Trophoblast cell (in vitro differentiated cells and primary cell): ENCODE measurements at regions not wholly inside any gene's neighbourhood (a gene's known extent, or its start where the extent isn't known, plus 50 kb on each side); places are given as distances from the start of the nearest gene placed in this dataset.
A peak's percentile ranks its signal among the peaks of the same experiment; 100 is the strongest.
"Not testable (repeated sequence)": the region's sequence is repeated elsewhere in the genome, so short reads cannot be mapped to it uniquely, and the experiment has no call there.

Experiments
- DNase-seq, 2 donors: peaks; one replicate each; pipeline ENCODE4 v3.0.0-alpha.2; 2016
- H2AFZ ChIP-seq: 2 replicates; pipeline ENCODE4 v1.6.1; 2013; ENCODE audit warnings: low read length, moderate library complexity, mild to moderate bottlenecking; ENCODE audit not compliant: insufficient read depth, poor library complexity
- H2AK5ac ChIP-seq: 2 replicates; pipeline ENCODE4 v1.6.1; 2013; ENCODE audit warnings: mild to moderate bottlenecking, low read length
- H2BK120ac ChIP-seq: 2 replicates; pipeline ENCODE4 v1.6.1; 2013; ENCODE audit warnings: low read length, mild to moderate bottlenecking, moderate library complexity; ENCODE audit not compliant: insufficient read depth, poor library complexity
- H2BK12ac ChIP-seq: 2 replicates; pipeline ENCODE4 v1.6.1; 2013; ENCODE audit warnings: mild to moderate bottlenecking, low read length, moderate library complexity
- H2BK5ac ChIP-seq: 2 replicates; pipeline ENCODE4 v1.6.1; 2013; ENCODE audit warnings: low read length, low read depth, moderate library complexity, mild to moderate bottlenecking; ENCODE audit not compliant: poor library complexity
- H3K14ac ChIP-seq: 2 replicates; pipeline ENCODE4 v1.6.1; 2013; ENCODE audit warnings: mild to moderate bottlenecking, low read length
- H3K18ac ChIP-seq: 2 replicates; pipeline ENCODE4 v1.6.1; 2013; ENCODE audit warnings: mild to moderate bottlenecking, low read length
- H3K23ac ChIP-seq: 2 replicates; pipeline ENCODE4 v1.6.1; 2013; ENCODE audit warnings: low read length
- H3K27ac ChIP-seq: 2 replicates; pipeline ENCODE4 v1.5.1; 2013; ENCODE audit warnings: low read depth, mild to moderate bottlenecking, inconsistent platforms, low read length, moderate library complexity
- H3K27me3 ChIP-seq: 2 replicates; pipeline ENCODE4 v1.6.1; 2013; ENCODE audit warnings: inconsistent platforms, mild to moderate bottlenecking, low read length, moderate library complexity; ENCODE audit not compliant: insufficient read depth
- H3K36me3 ChIP-seq, 2 experiments: 1 replicate in 1 of 2; 2 replicates in 1 of 2; pipeline ENCODE4 v1.6.1; 2013; ENCODE audit warnings: low read length in 2 of 2, mild to moderate bottlenecking in 2 of 2, moderate library complexity in 1 of 2; ENCODE audit not compliant: insufficient read depth in 2 of 2, control insufficient read depth in 1 of 2
- H3K4ac ChIP-seq: 2 replicates; pipeline ENCODE4 v1.6.1; 2013; ENCODE audit warnings: low read depth, mild to moderate bottlenecking, low read length, moderate library complexity
- H3K4me1 ChIP-seq, 2 experiments: 1 replicate in 1 of 2; 2 replicates in 1 of 2; pipeline ENCODE4 v1.6.1; 2013; ENCODE audit warnings: low read length in 2 of 2, mild to moderate bottlenecking in 2 of 2, moderate library complexity in 1 of 2; ENCODE audit not compliant: insufficient read depth in 2 of 2, control insufficient read depth in 1 of 2
- H3K4me2 ChIP-seq: 2 replicates; pipeline ENCODE4 v1.6.1; 2013; ENCODE audit warnings: inconsistent platforms, mild to moderate bottlenecking, low read length, moderate library complexity
- H3K4me3 ChIP-seq: 2 replicates; pipeline ENCODE4 v1.5.1; 2013; ENCODE audit warnings: mild to moderate bottlenecking, low read depth, low read length, inconsistent platforms
- H3K79me1 ChIP-seq: one replicate; pipeline ENCODE4 v1.6.1; 2013; ENCODE audit warnings: low read length
- H3K79me2 ChIP-seq: 2 replicates; pipeline ENCODE4 v1.6.1; 2013; ENCODE audit warnings: low read length, mild to moderate bottlenecking; ENCODE audit not compliant: control insufficient read depth, insufficient read depth, poor library complexity
- H3K9ac ChIP-seq: 2 replicates; pipeline ENCODE4 v1.6.1; 2013; ENCODE audit warnings: mild to moderate bottlenecking, low read length
- H3K9me3 ChIP-seq: 2 replicates; pipeline ENCODE4 v1.6.1; 2013; ENCODE audit warnings: low read depth, mild to moderate bottlenecking, control low read depth, inconsistent platforms, low read length; ENCODE audit not compliant: insufficient read depth
- H4K12ac ChIP-seq: 2 replicates; pipeline ENCODE4 v1.6.1; 2013; ENCODE audit warnings: low read depth, mild to moderate bottlenecking, low read length, moderate library complexity
- H4K8ac ChIP-seq: 2 replicates; pipeline ENCODE4 v1.6.1; 2013; ENCODE audit warnings: low read depth, mild to moderate bottlenecking, low read length, moderate library complexity
- H4K91ac ChIP-seq: one replicate; pipeline ENCODE4 v1.6.1; 2013; ENCODE audit warnings: low read depth, mild to moderate bottlenecking, low read length, moderate library complexity
- WGBS: extraction: QIAGEN DNeasy Blood & Tissue Kit; methylation state at CpG from one replicate; pipeline ENCODE4 v1.1.7; 2013; ENCODE audit warnings: missing lambda C conversion rate; ENCODE audit not compliant: insufficient read length, insufficient coverage; ENCODE audit errors: extremely low coverage; 5-methylcytosine and 5-hydroxymethylcytosine counted together

DNA sequence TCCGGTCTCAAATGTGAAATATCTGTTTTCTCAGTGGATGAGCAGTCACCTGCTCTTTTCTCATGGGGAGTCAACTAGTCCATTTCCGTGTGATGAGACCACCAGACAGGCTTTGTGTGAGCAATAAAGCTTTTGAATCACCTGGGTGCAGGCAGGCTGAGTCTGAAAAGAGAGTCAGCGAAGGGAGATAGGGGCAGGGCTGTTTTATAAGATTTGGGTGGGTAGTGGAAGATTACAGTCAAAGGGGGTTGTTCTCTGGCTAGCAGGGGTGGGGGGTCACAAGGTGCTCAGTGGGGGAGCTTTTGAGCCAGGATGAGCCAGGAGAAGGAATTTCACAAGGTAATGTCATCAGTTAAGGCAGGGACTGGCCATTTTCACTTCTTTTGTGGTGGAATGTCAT lies 176.5 kb upstream of the SERPINE2 start:
- not testable (repeated sequence) for H3K79me1 ChIP-seq, H3K4me2 ChIP-seq, H3K79me2 ChIP-seq, H3K9ac ChIP-seq, H3K9me3 ChIP-seq, H4K12ac ChIP-seq, H4K8ac ChIP-seq, H2AK5ac ChIP-seq, H3K18ac ChIP-seq, H3K27me3 ChIP-seq, H2AFZ ChIP-seq, H3K4ac ChIP-seq, H3K14ac ChIP-seq, H3K4me3 ChIP-seq, H3K23ac ChIP-seq, H3K36me3 ChIP-seq, H3K27ac ChIP-seq, DNase-seq
- peak overlapping the region; percentile 38 for H2BK120ac ChIP-seq
- peak overlapping the region; percentile 33 for H2BK12ac ChIP-seq
- peaks cover 5 to 17% of the 10 kb centered on the region in 2 experiments for H3K4me1 ChIP-seq
- H4K91ac ChIP-seq: peak overlapping the region; percentile 26
- WGBS: no CpG with 5 or more reads among the region's 3 CpGs
- H2BK5ac ChIP-seq: peak overlapping the region; percentile 66

DNA sequence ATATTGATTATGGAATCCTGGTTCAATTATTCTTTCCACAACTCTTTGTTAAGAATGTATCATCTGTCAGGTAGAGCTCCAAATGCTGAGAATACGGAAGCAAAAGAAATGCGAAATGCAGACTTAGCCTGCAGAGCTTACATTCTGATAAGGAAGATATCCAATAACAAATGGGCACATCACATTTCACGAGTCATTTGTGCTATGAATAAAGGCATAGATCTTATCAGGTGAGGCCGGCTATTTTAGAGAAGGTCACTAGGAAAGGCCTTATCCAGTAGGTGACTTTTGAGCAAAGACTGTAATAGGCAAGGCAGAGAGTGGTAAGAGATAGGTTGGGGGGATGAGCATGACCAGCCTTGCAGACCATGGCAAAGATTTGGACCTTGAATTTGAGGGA lies 174.3 kb upstream of the SERPINE2 start:
- Histone ChIP-seq H3K9ac (no peak overlapping the region), H3K4ac (no peak overlapping the region), H3K9me3 (no peaks in the 10 kb centered on the region), H3K79me2 (no peaks in the 10 kb centered on the region), H4K91ac (no peak overlapping the region), H3K4me1 (peaks cover 7 to 18% of the 10 kb centered on the region in 2 experiments), H3K27ac (no peak overlapping the region), H3K4me2 (no peak overlapping the region), H4K8ac (no peak overlapping the region), H4K12ac (no peak overlapping the region), H3K79me1 (peaks cover 4% of the 10 kb centered on the region), H2BK5ac (no peak overlapping the region), H3K14ac (no peak overlapping the region), H2BK120ac (no peak overlapping the region), H3K36me3 (no peaks in the 10 kb centered on the region), H2AK5ac (no peak overlapping the region), H3K27me3 (no peaks in the 10 kb centered on the region), H2AFZ (no peak overlapping the region), H2BK12ac (no peak overlapping the region), H3K18ac (no peak overlapping the region), H3K23ac (no peak overlapping the region), H3K4me3 (no peak overlapping the region)
- no CpG with 5 or more reads among the region's 4 CpGs for WGBS
- DNase-seq: peak in 1 of 2 donors; percentile 24

DNA sequence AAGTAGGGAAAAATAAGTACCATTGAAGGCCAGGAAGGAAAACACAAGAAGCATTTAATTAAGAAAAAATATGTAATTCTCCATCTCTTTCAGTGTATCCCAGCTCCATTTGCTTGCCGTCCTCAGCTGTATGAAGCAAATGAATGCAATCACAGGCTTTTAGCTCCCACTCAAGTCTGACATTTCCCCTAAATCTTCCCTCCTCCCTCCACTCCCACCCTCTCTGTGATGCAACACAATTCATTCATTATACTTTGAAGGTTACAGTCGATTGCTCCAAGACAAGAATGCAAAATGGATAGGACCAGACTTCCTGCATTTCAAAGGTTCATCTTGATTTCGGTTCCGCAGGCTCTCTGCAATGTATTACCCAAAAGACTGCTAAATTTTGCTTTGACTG lies 172.7 kb upstream of the SERPINE2 start:
- Histone ChIP-seq H2AFZ (no peak overlapping the region), H3K4me1 (peaks cover 9 to 22% of the 10 kb centered on the region in 2 experiments), H4K8ac (no peak overlapping the region), H2BK12ac (no peak overlapping the region), H3K14ac (no peak overlapping the region), H3K36me3 (no peaks in the 10 kb centered on the region), H3K79me1 (peaks cover 4% of the 10 kb centered on the region), H2AK5ac (no peak overlapping the region), H3K23ac (no peak overlapping the region), H3K79me2 (no peaks in the 10 kb centered on the region), H3K9me3 (no peaks in the 10 kb centered on the region), H4K91ac (no peak overlapping the region), H3K9ac (no peak overlapping the region), H3K27me3 (no peaks in the 10 kb centered on the region), H3K4ac (no peak overlapping the region), H3K4me2 (no peak overlapping the region), H2BK5ac (no peak overlapping the region), H3K27ac (peak overlapping the region; percentile 20), H3K18ac (no peak overlapping the region), H3K4me3 (no peak overlapping the region), H2BK120ac (no peak overlapping the region), H4K12ac (no peak overlapping the region)
- peak in 1 of 2 donors; percentile 16 for DNase-seq
- WGBS: no CpG with 5 or more reads among the region's 4 CpGs

DNA sequence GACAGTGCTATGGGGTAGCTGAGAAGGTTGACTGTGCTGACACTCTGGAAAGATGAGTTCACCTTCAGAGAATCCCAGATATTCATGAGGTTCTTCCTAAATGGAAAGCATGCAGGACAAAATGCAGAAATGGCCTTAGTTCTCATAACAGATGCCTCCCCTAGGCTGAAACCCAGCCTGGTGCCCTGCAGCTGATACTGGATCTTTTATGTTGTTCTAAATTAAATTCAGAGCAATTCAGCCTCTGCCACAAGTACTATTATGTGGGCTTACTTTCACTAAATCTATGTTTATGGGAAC lies 172.0 kb upstream of the SERPINE2 start:
- H3K27ac ChIP-seq: peak overlapping the region; percentile 20
- H3K36me3 ChIP-seq: no peaks in the 10 kb centered on the region
- peaks cover 9 to 21% of the 10 kb centered on the region in 2 experiments for H3K4me1 ChIP-seq
- no peak overlapping the region for H4K91ac ChIP-seq
- no peaks in the 10 kb centered on the region for H3K9me3 ChIP-seq
- H3K14ac ChIP-seq: no peak overlapping the region
- H3K79me1 ChIP-seq: peaks cover 4% of the 10 kb centered on the region
- H3K79me2 ChIP-seq: no peaks in the 10 kb centered on the region
- no peak overlapping the region for H3K23ac ChIP-seq
- no peak overlapping the region for H2BK12ac ChIP-seq
- no peak overlapping the region for H2AFZ ChIP-seq
- no peak overlapping the region for H2BK120ac ChIP-seq
- no peak overlapping the region for H3K9ac ChIP-seq
- no peak overlapping the region for H2BK5ac ChIP-seq
- peak overlapping the region; percentile 4 for H3K4me2 ChIP-seq
- no peak overlapping the region for H4K12ac ChIP-seq
- H3K18ac ChIP-seq: no peak overlapping the region
- H3K27me3 ChIP-seq: no peaks in the 10 kb centered on the region
- H3K4ac ChIP-seq: no peak overlapping the region
- H4K8ac ChIP-seq: no peak overlapping the region
- H3K4me3 ChIP-seq: no peak overlapping the region
- H2AK5ac ChIP-seq: no peak overlapping the region
- DNase-seq: peak; percentile 22 to 75
